LNCAP (cell line): ENCODE measurements at regions not wholly inside any gene's neighbourhood (a gene's known extent, or its start where the extent isn't known, plus 50 kb on each side); places are given as distances from the start of the nearest gene placed in this dataset.

Experiments
- TF ChIP-seq, protein P1 (sequence below): fragments of 450-650 bp; IDR thresholded peaks from 2 replicates; pipeline ENCODE4 v1.5.1; 2017; ENCODE audit warnings: mild to moderate bottlenecking

DNA sequence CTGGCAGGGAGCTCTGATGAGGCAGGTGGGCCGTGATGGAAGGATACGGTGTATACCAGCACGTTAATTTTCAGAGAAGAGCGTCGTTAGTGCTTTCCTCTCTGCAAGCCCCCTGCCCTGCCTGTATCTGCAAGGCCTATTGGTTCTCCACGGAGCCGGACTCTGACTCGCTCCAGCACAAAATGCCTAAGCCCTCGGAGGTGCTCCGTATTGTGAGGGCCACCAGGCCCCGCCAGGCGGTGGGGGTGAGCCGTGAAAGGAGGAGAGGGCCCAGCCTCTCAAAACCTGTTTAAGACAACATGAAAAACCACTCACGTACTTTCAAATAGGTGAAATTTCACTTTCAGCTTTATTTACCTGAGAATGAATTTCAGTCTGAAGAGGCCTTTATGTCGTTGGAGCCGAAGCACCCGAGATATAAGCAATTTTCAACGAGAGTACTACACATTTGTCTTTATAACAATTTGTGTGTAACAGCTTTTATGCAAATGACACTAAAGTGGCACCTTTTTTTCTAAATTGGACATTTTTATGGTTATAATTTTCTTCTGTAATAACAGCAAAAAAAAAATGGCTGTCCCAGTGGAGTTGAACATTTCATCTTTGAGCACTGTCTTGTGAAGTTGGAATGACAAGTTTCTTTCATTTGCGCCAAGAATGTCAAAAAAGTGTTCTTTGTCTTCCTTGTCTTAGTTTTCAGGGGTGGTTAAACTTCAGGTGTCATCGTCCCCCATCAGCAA is 749.5 kb downstream of the VRK1 start:
- TF ChIP-seq, protein P1, sequence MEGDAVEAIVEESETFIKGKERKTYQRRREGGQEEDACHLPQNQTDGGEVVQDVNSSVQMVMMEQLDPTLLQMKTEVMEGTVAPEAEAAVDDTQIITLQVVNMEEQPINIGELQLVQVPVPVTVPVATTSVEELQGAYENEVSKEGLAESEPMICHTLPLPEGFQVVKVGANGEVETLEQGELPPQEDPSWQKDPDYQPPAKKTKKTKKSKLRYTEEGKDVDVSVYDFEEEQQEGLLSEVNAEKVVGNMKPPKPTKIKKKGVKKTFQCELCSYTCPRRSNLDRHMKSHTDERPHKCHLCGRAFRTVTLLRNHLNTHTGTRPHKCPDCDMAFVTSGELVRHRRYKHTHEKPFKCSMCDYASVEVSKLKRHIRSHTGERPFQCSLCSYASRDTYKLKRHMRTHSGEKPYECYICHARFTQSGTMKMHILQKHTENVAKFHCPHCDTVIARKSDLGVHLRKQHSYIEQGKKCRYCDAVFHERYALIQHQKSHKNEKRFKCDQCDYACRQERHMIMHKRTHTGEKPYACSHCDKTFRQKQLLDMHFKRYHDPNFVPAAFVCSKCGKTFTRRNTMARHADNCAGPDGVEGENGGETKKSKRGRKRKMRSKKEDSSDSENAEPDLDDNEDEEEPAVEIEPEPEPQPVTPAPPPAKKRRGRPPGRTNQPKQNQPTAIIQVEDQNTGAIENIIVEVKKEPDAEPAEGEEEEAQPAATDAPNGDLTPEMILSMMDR = no peak

DNA sequence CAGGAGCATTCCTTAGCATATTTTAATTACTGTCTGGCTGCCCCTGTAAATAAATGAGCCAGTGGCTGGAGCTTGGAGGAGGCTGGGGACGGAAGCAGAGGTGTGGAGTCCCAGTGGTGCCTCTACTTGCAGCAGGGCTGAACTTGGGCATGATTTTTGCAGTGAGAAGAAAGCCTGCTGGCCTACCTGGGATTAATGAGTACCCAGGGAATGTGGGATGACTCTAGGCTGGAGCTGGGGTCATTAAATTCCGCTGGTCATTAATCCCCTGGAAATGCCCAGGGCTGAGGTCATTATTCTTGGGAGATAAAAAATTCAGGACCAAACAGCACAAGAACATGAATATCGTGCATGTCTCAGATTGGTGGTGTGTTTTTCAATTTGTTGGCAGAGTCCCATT is 753.3 kb downstream of the VRK1 start:
- TF ChIP-seq, protein P1 = no peak

DNA sequence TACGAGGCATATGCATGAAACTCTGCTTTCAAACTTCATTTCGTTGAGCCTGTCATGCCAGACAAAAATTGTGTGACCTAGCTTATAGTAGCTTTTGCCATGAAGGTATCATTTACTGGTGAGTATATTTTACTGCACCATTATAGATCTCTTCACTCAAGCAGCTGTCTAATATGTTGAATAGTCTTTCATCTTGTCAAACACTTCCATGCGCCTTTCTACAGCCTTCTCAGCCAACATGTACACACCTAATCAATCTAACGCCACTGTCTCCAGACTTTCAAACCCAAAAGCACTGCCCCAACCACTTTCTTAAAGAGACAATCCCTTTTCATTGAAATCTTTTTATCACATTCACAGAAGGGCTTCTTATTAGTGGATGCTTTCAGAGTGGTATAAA is 757.4 kb downstream of the VRK1 start:
- TF ChIP-seq, protein P1 = no peak

DNA sequence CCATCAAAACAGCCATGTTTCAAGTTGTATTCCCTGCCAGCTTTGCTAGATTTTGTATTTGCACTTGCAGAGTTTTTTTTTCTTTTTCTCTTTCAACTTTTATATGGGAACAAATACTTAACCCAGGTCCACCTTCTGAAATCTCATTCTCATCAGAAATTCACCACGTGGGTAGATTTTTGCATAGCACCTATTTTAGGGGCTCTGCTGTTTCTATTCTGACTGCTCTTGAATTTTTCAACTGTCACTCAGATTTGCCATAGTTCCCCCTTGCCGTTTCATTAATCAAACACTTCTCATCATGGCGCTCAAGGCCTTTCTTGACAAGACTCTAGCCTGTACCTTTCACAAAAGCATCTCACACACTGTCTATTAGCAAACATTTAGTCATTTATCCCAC is 767.2 kb downstream of the VRK1 start:
- TF ChIP-seq, protein P1 = no peak

DNA sequence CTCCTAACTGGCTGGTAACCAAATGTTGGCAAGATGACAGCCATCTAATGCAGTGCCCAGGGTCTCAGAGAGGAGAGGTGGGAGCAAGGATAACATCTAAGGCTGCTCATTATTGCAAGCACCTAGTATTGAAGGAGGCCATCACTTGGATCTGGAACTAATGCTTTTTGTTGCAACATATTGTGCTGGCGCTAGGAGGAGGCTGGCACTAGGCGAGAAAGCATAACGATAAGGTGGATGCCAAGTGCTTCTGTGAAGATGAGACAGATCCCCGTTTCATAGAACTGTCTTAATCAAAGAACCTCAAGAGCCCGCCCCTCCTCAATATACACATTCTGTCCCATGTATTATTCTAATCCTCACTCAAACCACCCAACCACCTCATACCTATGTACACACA is 774.0 kb downstream of the VRK1 start:
- TF ChIP-seq, protein P1 = no peak

DNA sequence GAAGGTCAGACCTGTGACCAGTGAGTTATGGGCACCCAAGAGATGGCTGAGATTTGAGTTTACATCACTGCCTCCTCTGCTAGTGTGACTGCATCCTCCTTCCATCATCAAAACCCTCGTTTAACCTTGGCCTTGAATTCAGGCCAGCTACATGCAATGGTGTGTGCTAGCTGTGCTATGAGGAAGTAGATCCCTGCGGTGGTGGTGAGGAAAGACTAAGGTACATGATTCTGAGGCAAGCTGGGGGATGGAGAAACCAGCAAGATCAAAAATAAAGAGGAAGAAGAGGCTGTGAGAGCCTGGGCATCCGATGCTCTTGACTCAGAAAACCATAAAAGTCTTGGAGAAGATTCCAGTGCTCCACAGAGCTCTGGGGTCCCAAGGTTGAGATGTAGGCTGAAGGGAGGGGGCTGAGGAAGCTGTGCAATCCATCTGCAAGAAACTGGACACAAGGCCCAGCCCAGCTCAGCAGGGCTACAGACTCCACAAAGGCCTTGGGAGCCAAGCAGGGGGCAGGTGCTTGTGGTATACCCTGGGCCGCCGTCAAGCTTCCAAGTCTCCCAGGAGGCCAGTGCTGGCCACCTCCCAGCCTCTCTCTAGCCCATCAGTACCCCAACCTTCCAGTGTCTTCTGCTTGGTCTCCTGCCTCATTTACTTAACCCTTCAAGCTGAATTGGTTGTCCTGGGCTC is 774.8 kb downstream of the VRK1 start:
- TF ChIP-seq, protein P1 = no peak

DNA sequence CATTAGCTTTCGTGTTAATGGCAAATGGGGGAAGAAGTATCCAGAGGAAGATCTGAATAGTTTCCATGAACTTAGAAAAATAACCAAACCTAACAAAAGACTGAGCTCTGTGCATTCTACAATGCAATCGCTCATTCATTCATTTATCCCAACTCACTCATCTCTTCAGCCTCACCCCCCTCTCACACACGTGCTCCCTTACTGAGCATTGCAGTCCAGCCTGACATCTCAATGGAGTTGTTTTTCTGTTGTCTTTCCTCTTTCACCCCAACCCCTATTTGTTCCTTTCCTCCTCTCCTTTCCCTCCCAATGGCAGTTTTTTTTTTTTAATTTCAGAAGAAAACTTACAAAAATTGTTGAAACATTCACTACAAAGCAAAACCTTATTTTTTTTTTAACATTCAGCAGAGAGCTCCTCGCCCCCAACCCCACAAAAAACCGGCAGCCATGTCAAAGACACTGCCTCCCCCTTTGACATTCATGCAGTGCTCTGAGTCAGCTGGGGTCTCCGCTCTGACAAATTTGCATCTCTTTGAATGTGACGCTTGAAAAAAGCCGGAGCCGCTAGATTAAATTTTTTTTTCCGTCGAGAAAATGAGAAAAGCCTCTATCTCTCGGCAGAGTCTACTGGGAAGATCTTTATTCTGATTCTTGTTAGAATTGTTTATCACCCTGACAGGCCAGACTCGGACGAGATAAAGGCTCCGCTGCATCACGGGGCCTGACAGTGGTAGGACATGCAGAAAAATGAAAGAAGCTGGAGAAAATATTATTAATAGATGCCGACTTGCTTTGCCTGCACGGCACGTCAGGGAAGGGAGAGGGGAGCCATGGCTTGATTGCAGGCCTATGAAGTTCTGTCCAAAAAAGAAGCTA is 775.6 kb downstream of the VRK1 start:
- TF ChIP-seq, protein P1 = no peak
